ENCODE measurements at regions not wholly inside any gene's neighbourhood (a gene's known extent, or its start where the extent isn't known, plus 50 kb on each side); places are given as distances from the start of the nearest gene placed in this dataset.
A peak's percentile ranks its signal among the peaks of the same experiment; 100 is the strongest.
"Not testable (repeated sequence)": the region's sequence is repeated elsewhere in the genome, so short reads cannot be mapped to it uniquely, and the experiment has no call there.

DNA sequence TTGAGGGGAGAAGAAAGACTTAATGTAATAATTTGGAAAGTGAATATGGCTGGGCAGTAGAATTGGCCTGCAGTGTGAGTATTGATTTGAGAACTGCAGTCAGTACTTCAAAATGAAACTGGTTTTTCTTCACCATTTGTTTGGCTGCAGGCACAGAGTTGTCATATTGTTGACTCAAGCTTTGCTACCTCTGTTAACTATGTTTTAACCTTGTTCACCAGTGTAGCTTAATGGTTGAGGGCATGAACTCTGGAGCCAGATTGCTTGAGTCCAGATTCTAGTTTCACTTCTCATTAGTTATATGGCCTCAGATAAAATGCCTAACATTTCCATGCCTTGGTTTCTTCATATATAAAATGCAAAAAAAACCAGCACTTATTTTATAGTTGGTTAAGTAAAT, 64.1 kb downstream of the CFAP44 start:
- DNase-seq (ENCODE audit: low spot score) = peak; percentile 6

DNA sequence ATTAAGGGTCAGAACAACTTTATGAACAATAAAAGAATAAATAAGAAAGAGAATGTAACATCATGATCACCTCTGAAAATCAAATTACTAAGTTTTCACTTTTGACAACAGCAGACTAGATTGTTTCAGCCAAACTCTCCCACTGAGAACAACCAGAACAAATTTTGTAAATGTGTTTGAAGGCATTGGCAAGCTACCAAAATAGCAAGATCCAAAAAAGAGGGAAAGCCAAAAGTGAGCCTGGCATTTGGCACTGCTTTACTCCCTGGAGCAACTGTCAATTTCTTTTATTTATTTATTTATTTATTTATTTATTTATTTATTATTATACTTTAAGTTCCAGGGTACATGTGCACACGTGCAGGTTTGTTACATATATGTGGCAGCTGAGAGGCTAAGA, 67.2 kb downstream of the CFAP44 start:
- no peak for DNase-seq (ENCODE audit: low spot score)

DNA sequence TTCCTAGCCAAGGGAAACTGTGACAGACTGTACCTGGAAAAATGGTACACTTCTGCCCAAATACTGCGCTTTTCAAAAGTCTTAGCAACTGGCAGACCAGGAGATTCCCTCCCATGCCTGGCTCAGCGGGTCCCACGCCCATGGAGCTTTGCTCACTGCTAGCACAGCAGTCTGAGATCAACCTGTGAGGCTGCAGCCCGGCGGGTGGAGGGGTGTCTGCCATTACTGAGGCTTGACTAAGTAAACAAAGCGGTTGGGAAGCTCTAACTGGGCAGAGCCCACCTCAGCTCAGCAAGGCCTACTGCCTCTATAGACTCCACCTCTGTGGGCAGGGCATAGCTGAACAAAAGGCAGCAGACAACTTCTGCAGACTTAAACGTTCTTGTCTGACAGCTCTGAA, 74.5 kb downstream of the CFAP44 start:
- DNase-seq (ENCODE audit: low spot score) = not testable (repeated sequence)

DNA sequence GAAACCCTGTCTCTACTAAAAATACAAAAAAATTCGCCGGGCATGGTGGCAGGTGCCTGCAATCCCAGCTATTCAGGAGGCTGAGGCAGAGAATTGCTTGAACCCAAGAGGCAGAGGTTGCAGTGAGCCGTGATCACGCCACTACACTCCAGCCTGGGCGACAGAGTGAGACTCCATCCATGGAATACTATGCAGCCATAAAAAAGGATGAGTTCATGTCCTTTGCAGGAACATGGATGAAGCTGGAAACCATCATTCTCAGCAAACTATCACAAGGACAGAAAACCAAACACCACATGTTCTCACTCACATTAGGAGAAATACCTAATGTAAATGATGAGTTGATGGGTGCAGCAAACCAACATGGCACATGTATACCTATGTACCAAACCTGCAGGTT, 86.0 kb downstream of the CFAP44 start:
- DNase-seq (ENCODE audit: low spot score) = not testable (repeated sequence)

- no peak for DNase-seq (ENCODE audit: low spot score)
These were observed 87.0 kb downstream of the CFAP44 start for GRCh38 chr3:113354307-113354706.

- DNase-seq (ENCODE audit: low spot score) = no peak
These were observed 87.6 kb downstream of the CFAP44 start for GRCh38 chr3:113353678-113354077.

DNA sequence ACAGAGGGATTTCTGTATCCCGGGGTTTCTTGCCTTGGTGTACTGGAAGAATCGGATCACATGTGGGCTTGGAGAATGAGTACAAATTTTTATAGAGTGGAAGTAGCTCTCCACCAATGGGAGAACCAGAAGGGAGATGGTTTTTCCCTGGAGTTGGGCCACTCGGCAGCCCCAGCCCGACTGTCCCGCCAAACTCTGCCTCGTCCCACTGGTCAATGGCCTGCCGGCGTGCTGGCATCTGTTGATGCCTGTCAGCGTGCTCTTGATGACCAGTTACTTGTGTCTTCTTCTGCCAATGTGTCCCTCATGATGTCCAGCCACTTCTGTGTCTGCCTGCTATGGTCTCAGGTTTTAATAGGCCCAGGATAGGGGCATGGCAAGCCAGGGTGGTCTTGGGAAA, 100.5 kb downstream of the CFAP44 start:
- no peak for DNase-seq (ENCODE audit: low spot score)

DNA sequence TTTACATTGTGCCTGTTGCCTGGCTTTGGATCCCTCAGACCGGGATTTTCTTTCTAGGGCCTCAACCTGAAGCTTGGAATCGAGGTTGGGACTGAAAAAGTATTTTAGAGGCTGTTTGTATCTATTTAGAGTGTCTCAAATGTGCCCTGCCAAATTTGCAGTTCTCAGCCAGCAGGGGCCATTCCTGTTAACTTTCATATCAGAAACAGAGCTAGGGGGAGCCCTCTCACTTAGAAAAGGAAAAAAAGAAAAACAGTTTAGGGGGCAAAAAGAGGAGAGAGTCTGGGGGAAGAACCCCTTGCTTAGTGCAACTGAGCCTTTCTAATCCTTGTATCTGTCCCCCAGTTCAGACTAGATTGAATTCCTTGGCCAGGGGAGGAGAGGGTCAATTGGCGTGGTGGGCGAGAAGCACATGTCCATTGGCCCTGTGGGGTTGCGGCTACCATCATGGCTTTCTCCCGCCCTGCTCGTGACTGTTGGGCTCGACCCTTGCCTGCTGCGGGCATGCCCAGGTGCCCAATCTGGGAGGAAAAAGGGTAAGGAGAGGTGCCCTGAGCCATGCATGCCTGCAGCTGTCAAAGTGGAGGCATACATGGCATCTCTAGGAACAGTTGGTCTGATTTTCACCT, 101.6 kb downstream of the CFAP44 start:
- DNase-seq (ENCODE audit: low spot score) = no peak

All from HuH-7.5 (cell line).